ENCODE measurements at regions not wholly inside any gene's neighbourhood (a gene's known extent, or its start where the extent isn't known, plus 50 kb on each side); places are given as distances from the start of the nearest gene placed in this dataset.

DNA sequence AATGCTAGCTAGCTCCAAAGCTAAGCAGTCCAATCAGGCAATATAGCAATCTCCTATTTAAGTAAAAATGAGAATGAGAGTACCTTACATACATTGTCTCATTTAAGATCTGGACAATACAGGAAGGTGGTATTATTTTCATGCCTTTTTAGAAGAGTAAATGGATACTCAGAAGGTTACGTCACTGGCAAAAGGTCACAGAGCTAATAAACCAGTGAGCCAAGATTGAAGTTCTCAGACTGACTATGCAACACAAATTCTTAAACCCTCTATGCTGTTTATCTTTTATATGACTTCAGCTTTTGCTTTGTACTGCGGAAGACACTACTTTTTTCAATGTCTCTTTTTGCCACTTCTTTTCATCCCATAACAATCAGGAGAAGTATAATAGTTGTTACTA is 135.2 kb upstream of the PRL start:
- Histone ChIP-seq H3K4me3 (ENCODE audit: low read length) (no peak overlapping the region), H3K4me1 (ENCODE audit: control insufficient read depth, insufficient read depth, low read length) (no peaks in the 10 kb centered on the region), H3K36me3 (ENCODE audit: control insufficient read depth, insufficient read depth, low read length) (no peaks in the 10 kb centered on the region), H3K27ac (ENCODE audit: low read length) (no peak overlapping the region), H3K27me3 (ENCODE audit: control insufficient read depth, insufficient read depth, low read length) (no peaks in the 10 kb centered on the region), H3K9me3 (ENCODE audit: control insufficient read depth, low read depth, low read length) (no peaks in the 10 kb centered on the region)
- 86% methylated on average over 2 of the region's 2 CpGs for WGBS (ENCODE audit: insufficient coverage, low lambda C conversion rate)
- no peak for DNase-seq

DNA sequence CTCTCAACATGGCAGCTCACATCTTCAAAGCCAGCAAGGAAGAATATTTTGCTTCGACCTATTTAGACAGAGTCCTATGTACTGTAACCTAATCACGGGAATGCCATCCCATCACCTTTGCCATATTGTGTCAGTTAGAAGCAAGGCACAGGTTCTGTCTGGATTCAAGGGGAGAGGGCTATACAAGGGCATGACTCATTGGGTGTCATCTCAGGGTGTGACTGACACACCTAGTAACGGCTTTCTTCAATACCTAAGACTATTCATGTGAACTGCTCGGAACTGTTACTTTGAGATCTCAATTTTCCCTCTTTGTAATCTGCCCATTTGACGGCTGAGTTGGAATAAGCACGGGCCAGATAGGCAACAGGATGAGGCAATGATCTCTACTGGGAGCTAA is 135.6 kb upstream of the HDGFL1 start:
- no peak overlapping the region for H3K4me3 ChIP-seq (ENCODE audit: low read length)
- H3K4me1 ChIP-seq (ENCODE audit: control insufficient read depth, insufficient read depth, low read length), result no peaks in the 10 kb centered on the region
- no peaks in the 10 kb centered on the region for H3K36me3 ChIP-seq (ENCODE audit: control insufficient read depth, insufficient read depth, low read length)
- no peak overlapping the region for H3K27ac ChIP-seq (ENCODE audit: low read length)
- 67% methylated on average over 1 of the region's 6 CpGs for WGBS (ENCODE audit: insufficient coverage, low lambda C conversion rate)
- H3K9me3 ChIP-seq (ENCODE audit: control insufficient read depth, low read depth, low read length), result no peaks in the 10 kb centered on the region
- no peaks in the 10 kb centered on the region for H3K27me3 ChIP-seq (ENCODE audit: control insufficient read depth, insufficient read depth, low read length)
- no peak for DNase-seq

DNA sequence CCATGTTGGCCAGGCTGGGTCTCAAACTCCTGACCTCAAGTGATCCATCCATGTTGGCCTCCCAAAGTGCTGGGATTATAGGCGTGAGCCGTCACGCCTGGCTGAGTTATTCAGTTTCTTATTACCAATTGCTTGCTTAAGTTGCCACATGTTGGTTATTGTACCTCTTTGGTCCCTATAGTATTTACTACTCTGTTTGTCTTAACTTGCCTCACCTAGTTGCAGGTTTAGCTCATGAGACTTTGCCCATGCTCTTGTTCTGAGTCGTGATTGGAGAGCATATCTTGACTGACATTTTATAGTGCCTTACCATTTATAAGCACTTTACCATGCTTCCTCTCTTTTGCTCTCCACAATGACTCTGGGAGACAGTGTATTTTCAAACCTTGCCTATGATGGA is 134.2 kb upstream of the HDGFL1 start:
- H3K4me3 ChIP-seq (ENCODE audit: low read length), result no peak overlapping the region
- no peaks in the 10 kb centered on the region for H3K27me3 ChIP-seq (ENCODE audit: control insufficient read depth, insufficient read depth, low read length)
- no CpG with 5 or more reads among the region's 4 CpGs for WGBS (ENCODE audit: insufficient coverage, low lambda C conversion rate)
- no peak for DNase-seq
- H3K27ac ChIP-seq (ENCODE audit: low read length), result no peak overlapping the region
- H3K4me1 ChIP-seq (ENCODE audit: control insufficient read depth, insufficient read depth, low read length), result no peaks in the 10 kb centered on the region
- no peaks in the 10 kb centered on the region for H3K36me3 ChIP-seq (ENCODE audit: control insufficient read depth, insufficient read depth, low read length)
- no peaks in the 10 kb centered on the region for H3K9me3 ChIP-seq (ENCODE audit: control insufficient read depth, low read depth, low read length)

DNA sequence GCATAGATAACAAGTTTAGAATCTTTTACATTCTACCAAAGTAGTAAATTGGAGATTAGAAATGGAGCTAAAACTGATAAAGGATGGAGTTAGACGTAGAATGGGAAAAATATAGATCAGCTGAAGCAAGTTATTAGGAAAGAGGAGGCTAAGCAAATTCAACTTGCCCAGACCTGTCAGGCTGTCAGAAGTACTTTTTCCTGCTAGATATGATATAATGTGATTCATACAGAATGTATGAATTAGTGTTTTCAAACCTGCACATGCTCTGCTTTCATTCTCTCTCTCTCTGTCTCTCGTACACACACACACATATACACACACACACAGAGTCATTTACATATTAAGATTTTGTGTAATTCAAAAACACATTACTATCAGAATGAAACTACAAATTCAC is 133.2 kb upstream of the HDGFL1 start:
- H3K27ac ChIP-seq (ENCODE audit: low read length), result no peak overlapping the region
- no peaks in the 10 kb centered on the region for H3K9me3 ChIP-seq (ENCODE audit: control insufficient read depth, low read depth, low read length)
- no peak overlapping the region for H3K4me3 ChIP-seq (ENCODE audit: low read length)
- DNase-seq, result no peak
- 100% methylated on average over 1 of the region's 2 CpGs for WGBS (ENCODE audit: insufficient coverage, low lambda C conversion rate)
- H3K36me3 ChIP-seq (ENCODE audit: control insufficient read depth, insufficient read depth, low read length), result no peaks in the 10 kb centered on the region
- no peaks in the 10 kb centered on the region for H3K27me3 ChIP-seq (ENCODE audit: control insufficient read depth, insufficient read depth, low read length)
- H3K4me1 ChIP-seq (ENCODE audit: control insufficient read depth, insufficient read depth, low read length), result no peaks in the 10 kb centered on the region

DNA sequence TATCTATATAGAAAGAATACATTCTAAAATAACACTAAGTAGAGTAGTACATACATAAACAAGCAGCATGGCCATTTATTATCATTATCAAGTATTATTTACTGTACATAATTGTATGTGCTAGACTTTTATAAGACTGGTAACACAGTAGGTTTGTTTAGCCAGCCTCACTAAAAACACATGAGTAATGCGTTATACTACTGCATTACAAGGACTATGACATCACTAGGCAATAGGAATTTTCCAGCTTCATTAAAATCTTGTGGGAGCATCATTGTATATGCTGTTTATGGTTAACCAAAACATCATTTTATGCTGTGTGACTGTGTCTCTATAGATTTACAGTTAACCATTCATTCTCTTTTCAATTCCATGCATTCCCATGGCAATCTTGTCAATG is 131.7 kb upstream of the HDGFL1 start:
- Histone ChIP-seq H3K4me3 (ENCODE audit: low read length) (no peak overlapping the region), H3K9me3 (ENCODE audit: control insufficient read depth, low read depth, low read length) (no peaks in the 10 kb centered on the region), H3K27ac (ENCODE audit: low read length) (no peak overlapping the region), H3K4me1 (ENCODE audit: control insufficient read depth, insufficient read depth, low read length) (no peaks in the 10 kb centered on the region), H3K36me3 (ENCODE audit: control insufficient read depth, insufficient read depth, low read length) (no peaks in the 10 kb centered on the region), H3K27me3 (ENCODE audit: control insufficient read depth, insufficient read depth, low read length) (no peaks in the 10 kb centered on the region)
- no CpG with 5 or more reads among the region's 1 CpG for WGBS (ENCODE audit: insufficient coverage, low lambda C conversion rate)
- no peak for DNase-seq

DNA sequence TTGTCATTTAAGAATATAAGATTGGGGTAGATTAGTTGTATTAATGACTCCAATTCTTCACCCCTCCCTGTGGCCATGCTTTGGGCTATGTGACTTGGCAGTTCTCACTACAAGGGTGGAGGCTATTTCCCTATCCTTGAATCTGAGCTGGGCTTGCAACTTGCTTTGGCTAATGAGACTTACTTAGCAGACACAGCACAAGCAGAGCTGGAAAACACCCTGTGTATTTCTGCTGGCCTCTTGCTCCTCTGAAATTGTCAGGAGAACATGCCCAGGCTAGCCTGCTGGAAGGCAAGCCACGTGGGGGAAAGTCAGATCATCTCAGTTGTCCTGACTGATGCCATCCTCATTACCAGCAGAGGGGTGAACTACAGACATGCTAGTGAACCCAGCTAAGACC is 126.5 kb upstream of the HDGFL1 start:
- no CpG with 5 or more reads among the region's 1 CpG for WGBS (ENCODE audit: insufficient coverage, low lambda C conversion rate)
- H3K9me3 ChIP-seq (ENCODE audit: control insufficient read depth, low read depth, low read length), result no peaks in the 10 kb centered on the region

DNA sequence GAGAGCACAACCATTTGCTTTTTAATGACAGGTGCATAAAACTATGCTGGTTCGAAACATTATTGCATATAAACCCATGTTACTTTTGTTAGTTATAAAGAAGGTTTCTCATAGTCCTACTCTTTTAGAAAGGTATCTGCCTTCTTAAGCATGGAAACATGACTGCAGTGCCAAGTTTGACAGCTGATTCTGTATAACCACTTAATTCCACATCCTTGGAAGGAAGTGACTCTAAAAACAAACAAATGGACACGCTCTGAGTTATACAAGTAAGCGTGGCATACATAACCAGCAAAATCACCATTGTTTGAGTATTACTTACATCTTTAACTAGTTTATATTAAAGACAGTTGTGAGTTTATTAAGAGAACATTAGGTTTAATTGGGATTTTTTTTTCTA is 125.0 kb upstream of the HDGFL1 start:
- no peaks in the 10 kb centered on the region for H3K4me1 ChIP-seq (ENCODE audit: control insufficient read depth, insufficient read depth, low read length)
- H3K4me3 ChIP-seq (ENCODE audit: low read length), result no peak overlapping the region
- H3K9me3 ChIP-seq (ENCODE audit: control insufficient read depth, low read depth, low read length), result no peaks in the 10 kb centered on the region
- no peaks in the 10 kb centered on the region for H3K36me3 ChIP-seq (ENCODE audit: control insufficient read depth, insufficient read depth, low read length)
- DNase-seq, result no peak
- no peaks in the 10 kb centered on the region for H3K27me3 ChIP-seq (ENCODE audit: control insufficient read depth, insufficient read depth, low read length)
- H3K27ac ChIP-seq (ENCODE audit: low read length), result no peak overlapping the region
- no CpG with 5 or more reads among the region's 3 CpGs for WGBS (ENCODE audit: insufficient coverage, low lambda C conversion rate)

More for the DNA sequence above, 126.5 kb upstream of the HDGFL1 start:
- Histone ChIP-seq H3K4me3 (ENCODE audit: low read length) (no peak overlapping the region), H3K4me1 (ENCODE audit: control insufficient read depth, insufficient read depth, low read length) (no peaks in the 10 kb centered on the region), H3K27me3 (ENCODE audit: control insufficient read depth, insufficient read depth, low read length) (no peaks in the 10 kb centered on the region), H3K27ac (ENCODE audit: low read length) (no peak overlapping the region), H3K36me3 (ENCODE audit: control insufficient read depth, insufficient read depth, low read length) (no peaks in the 10 kb centered on the region)
- no peak for DNase-seq

DNA sequence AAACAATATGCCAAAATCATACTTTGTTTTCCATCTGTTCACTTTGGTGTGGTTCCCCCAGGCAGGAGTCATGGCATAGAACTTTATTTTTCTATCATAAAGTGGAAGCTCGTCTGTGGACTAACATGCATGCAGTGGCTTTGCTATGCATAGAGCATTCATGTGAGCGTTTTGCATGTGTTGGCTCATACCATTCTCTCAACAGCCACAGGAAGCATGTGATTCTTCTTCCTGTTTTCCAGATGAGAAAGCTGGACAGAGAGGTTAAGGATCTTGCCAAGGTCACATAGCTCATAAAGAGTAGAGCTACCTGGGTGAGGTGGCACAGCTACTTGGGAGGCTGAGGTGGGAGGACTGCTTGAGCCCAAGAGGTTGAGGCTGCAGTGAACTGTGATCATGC is 123.4 kb upstream of the HDGFL1 start:
- H3K27me3 ChIP-seq (ENCODE audit: control insufficient read depth, insufficient read depth, low read length), result no peaks in the 10 kb centered on the region
- no peaks in the 10 kb centered on the region for H3K36me3 ChIP-seq (ENCODE audit: control insufficient read depth, insufficient read depth, low read length)
- no peak overlapping the region for H3K4me3 ChIP-seq (ENCODE audit: low read length)
- H3K9me3 ChIP-seq (ENCODE audit: control insufficient read depth, low read depth, low read length), result no peaks in the 10 kb centered on the region
- H3K4me1 ChIP-seq (ENCODE audit: control insufficient read depth, insufficient read depth, low read length), result no peaks in the 10 kb centered on the region
- no CpG with 5 or more reads among the region's 2 CpGs for WGBS (ENCODE audit: insufficient coverage, low lambda C conversion rate)
- no peak overlapping the region for H3K27ac ChIP-seq (ENCODE audit: low read length)
- no peak for DNase-seq

DNA sequence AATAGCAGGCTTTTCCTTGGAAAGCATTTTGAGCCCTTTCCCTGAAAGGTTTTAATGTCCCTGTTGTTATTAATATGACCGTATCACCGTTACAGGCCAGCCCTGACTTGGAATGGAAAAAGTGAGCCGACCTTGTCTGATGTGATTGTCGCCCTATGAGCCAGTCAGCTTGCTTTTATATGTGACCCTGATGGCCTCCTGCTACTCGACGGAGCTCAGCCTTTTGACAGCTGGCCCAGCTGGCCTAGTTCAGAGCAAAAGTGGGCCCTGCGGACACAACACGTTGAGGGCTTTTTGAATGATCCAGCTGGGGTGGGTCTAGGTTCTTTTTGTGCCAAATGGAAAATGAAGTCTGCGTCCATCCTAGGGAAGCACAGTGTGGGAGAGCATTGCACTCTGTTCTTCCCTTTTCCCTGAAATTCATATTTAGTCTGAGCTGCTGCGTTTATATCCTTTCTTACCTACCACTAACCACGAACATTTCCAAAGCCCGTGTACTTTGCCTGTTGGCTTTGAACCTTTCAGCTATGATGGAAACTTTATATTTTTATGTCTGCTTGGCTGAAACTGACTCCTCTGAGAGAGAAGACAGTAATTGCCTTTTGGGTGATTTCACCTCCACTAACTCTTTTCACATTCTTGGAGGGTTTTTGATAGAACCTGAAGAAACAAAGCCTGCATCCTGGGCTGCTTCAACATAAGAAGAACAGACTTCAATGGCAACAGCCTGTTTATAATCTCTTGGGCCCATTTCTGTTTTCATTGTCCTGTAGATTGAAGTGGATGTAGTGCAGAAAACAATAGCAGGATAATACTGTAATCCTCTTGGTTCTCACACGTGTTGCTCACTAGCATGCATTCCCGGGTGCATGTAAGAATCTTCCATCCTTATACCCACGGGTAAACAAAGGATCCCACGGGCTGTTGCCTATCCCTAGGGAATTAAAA is 121.8 kb upstream of the HDGFL1 start:
- peak in 1 of 2 donors; percentile 11 for DNase-seq
- H3K9me3 ChIP-seq (ENCODE audit: control insufficient read depth, low read depth, low read length), result no peaks in the 10 kb centered on the region
- no peaks in the 10 kb centered on the region for H3K27me3 ChIP-seq (ENCODE audit: control insufficient read depth, insufficient read depth, low read length)
- no peaks in the 10 kb centered on the region for H3K36me3 ChIP-seq (ENCODE audit: control insufficient read depth, insufficient read depth, low read length)
- no peaks in the 10 kb centered on the region for H3K4me1 ChIP-seq (ENCODE audit: control insufficient read depth, insufficient read depth, low read length)
- 90% methylated on average over 2 of the region's 16 CpGs for WGBS (ENCODE audit: insufficient coverage, low lambda C conversion rate)
- no peak overlapping the region for H3K27ac ChIP-seq (ENCODE audit: low read length)
- H3K4me3 ChIP-seq (ENCODE audit: low read length), result no peak overlapping the region

DNA sequence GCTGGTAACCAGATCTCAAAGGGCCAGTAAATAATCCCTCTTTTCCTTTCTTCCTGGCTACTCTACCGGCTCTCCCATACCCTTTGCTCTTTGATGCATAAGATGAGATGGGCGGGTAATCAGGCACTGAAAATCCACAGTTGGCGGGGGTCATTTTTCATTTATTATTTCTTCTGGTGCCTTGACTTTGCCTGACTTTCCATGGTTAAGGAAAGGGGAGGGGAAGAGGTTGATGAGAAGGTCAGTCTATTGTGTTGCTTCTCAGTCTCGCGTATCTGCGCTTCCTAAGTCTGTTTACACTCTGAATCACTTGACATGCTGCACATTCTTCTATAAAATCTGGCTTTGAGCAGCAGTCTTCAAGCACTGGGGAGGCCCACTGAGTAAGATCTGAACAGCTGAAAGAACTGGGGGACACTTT is 121.1 kb upstream of the HDGFL1 start:
- no peak overlapping the region for H3K27ac ChIP-seq (ENCODE audit: low read length)
- H3K4me3 ChIP-seq (ENCODE audit: low read length), result no peak overlapping the region
- no peaks in the 10 kb centered on the region for H3K9me3 ChIP-seq (ENCODE audit: control insufficient read depth, low read depth, low read length)
- H3K36me3 ChIP-seq (ENCODE audit: control insufficient read depth, insufficient read depth, low read length), result no peaks in the 10 kb centered on the region
- 80% methylated on average over 1 of the region's 6 CpGs for WGBS (ENCODE audit: insufficient coverage, low lambda C conversion rate)
- H3K27me3 ChIP-seq (ENCODE audit: control insufficient read depth, insufficient read depth, low read length), result no peaks in the 10 kb centered on the region
- H3K4me1 ChIP-seq (ENCODE audit: control insufficient read depth, insufficient read depth, low read length), result no peaks in the 10 kb centered on the region
- DNase-seq, result peak in 1 of 2 donors; percentile 16

DNA sequence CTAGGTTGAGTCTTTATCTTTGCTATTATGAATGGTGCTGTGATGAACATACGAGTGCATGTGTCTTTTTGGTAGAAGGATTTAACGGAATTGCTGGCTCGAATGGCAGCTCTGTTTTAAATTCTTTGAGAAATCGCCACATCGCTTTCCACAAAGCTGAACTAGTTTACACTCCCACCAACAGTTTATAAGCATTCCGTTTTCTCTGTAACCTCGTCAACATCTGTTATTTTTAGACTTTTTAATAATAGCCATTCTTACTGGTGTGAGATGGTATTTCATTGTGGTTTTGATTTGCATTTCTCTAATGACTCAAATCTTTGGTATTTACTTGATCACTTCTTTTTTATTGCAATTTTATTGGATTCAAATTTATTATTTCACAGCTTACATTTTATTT is 117.4 kb upstream of the HDGFL1 start:
- no peak overlapping the region for H3K4me3 ChIP-seq (ENCODE audit: low read length)
- no peaks in the 10 kb centered on the region for H3K36me3 ChIP-seq (ENCODE audit: control insufficient read depth, insufficient read depth, low read length)

More for the DNA sequence above, 117.4 kb upstream of the HDGFL1 start:
- Histone ChIP-seq H3K27ac (ENCODE audit: low read length) (no peak overlapping the region), H3K4me1 (ENCODE audit: control insufficient read depth, insufficient read depth, low read length) (no peaks in the 10 kb centered on the region), H3K27me3 (ENCODE audit: control insufficient read depth, insufficient read depth, low read length) (no peaks in the 10 kb centered on the region), H3K9me3 (ENCODE audit: control insufficient read depth, low read depth, low read length) (no peaks in the 10 kb centered on the region)
- DNase-seq, result no peak
- WGBS (ENCODE audit: insufficient coverage, low lambda C conversion rate), result no CpG with 5 or more reads among the region's 7 CpGs

All from large intestine (tissue), 3 donors.